Fibroblast of upper back skin (primary cell): ENCODE measurements at regions not wholly inside any gene's neighbourhood (a gene's known extent, or its start where the extent isn't known, plus 50 kb on each side); places are given as distances from the start of the nearest gene placed in this dataset.
"Not testable (repeated sequence)": the region's sequence is repeated elsewhere in the genome, so short reads cannot be mapped to it uniquely, and the experiment has no call there.

Experiments
- DNase-seq: peaks from one replicate; pipeline ENCODE4 v3.0.0-alpha.2; 2013

GRCh38 chr16:66044089-66044488, 322.4 kb upstream of the CDH5 start:
- DNase-seq: no peak

GRCh38 chr16:66043326-66043725, 323.2 kb upstream of the CDH5 start:
- DNase-seq: no peak

GRCh38 chr16:66042341-66042740, 324.1 kb upstream of the CDH5 start:
- no peak for DNase-seq

GRCh38 chr16:66041907-66042306, 324.6 kb upstream of the CDH5 start:
- no peak for DNase-seq

GRCh38 chr16:66039793-66040192, 326.7 kb upstream of the CDH5 start:
- DNase-seq: peak; percentile 41

GRCh38 chr16:66036793-66037715, 329.4 kb upstream of the CDH5 start:
- DNase-seq: peak; percentile 99

GRCh38 chr16:66036184-66036583, 330.3 kb upstream of the CDH5 start:
- peak; percentile 64 for DNase-seq

- no peak for DNase-seq
These were observed 331.4 kb upstream of the CDH5 start for GRCh38 chr16:66035096-66035495.

- DNase-seq: no peak
These were observed 333.6 kb upstream of the CDH5 start for GRCh38 chr16:66032841-66033240.

- peak; percentile 81 for DNase-seq
These were observed 336.5 kb upstream of the CDH5 start for GRCh38 chr16:66030036-66030435.

- peak; percentile 89 for DNase-seq
These were observed 337.8 kb upstream of the CDH5 start for GRCh38 chr16:66028510-66029216.

- DNase-seq: no peak
These were observed 339.6 kb upstream of the CDH5 start for GRCh38 chr16:66026787-66027330.

- DNase-seq: peak; percentile 47
These were observed 340.3 kb upstream of the CDH5 start for GRCh38 chr16:66026211-66026610.

- DNase-seq: no peak
These were observed 340.7 kb upstream of the CDH5 start for GRCh38 chr16:66025751-66026150.

GRCh38 chr16:66024567-66024966, 341.9 kb upstream of the CDH5 start:
- DNase-seq: not testable (repeated sequence)

GRCh38 chr16:66023481-66023880, 343.0 kb upstream of the CDH5 start:
- no peak for DNase-seq

GRCh38 chr16:66020642-66021041, 345.8 kb upstream of the CDH5 start:
- DNase-seq: peak; percentile 46

GRCh38 chr16:66020046-66020445, 346.4 kb upstream of the CDH5 start:
- DNase-seq: peak; percentile 53

GRCh38 chr16:66019502-66019901, 347.0 kb upstream of the CDH5 start:
- not testable (repeated sequence) for DNase-seq

- no peak for DNase-seq
These were observed 352.3 kb upstream of the CDH5 start for GRCh38 chr16:66014221-66014620.

GRCh38 chr16:66013486-66013885, 353.0 kb upstream of the CDH5 start:
- DNase-seq: no peak

GRCh38 chr16:66008136-66008535, 358.4 kb upstream of the CDH5 start:
- no peak for DNase-seq

GRCh38 chr16:66007717-66008116, 358.8 kb upstream of the CDH5 start:
- DNase-seq: peak; percentile 97

- no peak for DNase-seq
These were observed 360.0 kb upstream of the CDH5 start for GRCh38 chr16:66006485-66006884.
